ENCODE measurements at regions not wholly inside any gene's neighbourhood (a gene's known extent, or its start where the extent isn't known, plus 50 kb on each side); places are given as distances from the start of the nearest gene placed in this dataset.
A peak's percentile ranks its signal among the peaks of the same experiment; 100 is the strongest.

- TF ChIP-seq POLR2A (IDR thresholded peaks at IDR 0.05): no peak
- TF ChIP-seq CTCF (IDR thresholded peaks at IDR 0.05): no peak
- Histone ChIP-seq H3K9me3 (peaks cover 0 to 9% (median 0%) of the 10 kb centered on the region in 3 donors), H3K36me3 (no peaks in the 10 kb centered on the region), H3K4me1 (no peaks in the 10 kb centered on the region), H3K27ac (no peak overlapping the region), H3K27me3 (peaks cover 0 to 7% (median 0%) of the 10 kb centered on the region in 4 donors), H3K4me3 (no peak overlapping the region)
- no peak for DNase-seq
- intact Hi-C loops (cut with DNase I): no loop called here
- WGBS, 2 donors: 56 to 57% methylated on average over 4 of the region's 4 CpGs
These were observed 246.1 kb downstream of the MSX2 start for GRCh38 chr5:174970502-174970901.

- WGBS, 2 donors: 56 to 67% methylated on average over 6 of the region's 6 CpGs
- no peak for DNase-seq
- no peaks in the 10 kb centered on the region for H3K4me1 ChIP-seq
- no peak overlapping the region for H3K27ac ChIP-seq
- H3K4me3 ChIP-seq: no peak overlapping the region
- no peak for TF ChIP-seq CTCF (IDR thresholded peaks at IDR 0.05)
- no peak for TF ChIP-seq POLR2A (IDR thresholded peaks at IDR 0.05)
- H3K9me3 ChIP-seq: no peaks in the 10 kb centered on the region
- no peaks in the 10 kb centered on the region for H3K36me3 ChIP-seq
- intact Hi-C loops (cut with DNase I): loop anchor here (5.0 kb wide), 1 partner anchor 488 kb away; the partner anchor contains the start of gene DRD1
- H3K27me3 ChIP-seq: peaks cover 0 to 4% (median 0%) of the 10 kb centered on the region in 4 donors
These were observed 229.5 kb downstream of the MSX2 start for GRCh38 chr5:174953871-174954270.

- WGBS, 2 donors: 24 to 31% methylated on average over 4 to 5 of the region's 5 CpGs
- no peak overlapping the region for H3K4me3 ChIP-seq
- no peaks in the 10 kb centered on the region for H3K9me3 ChIP-seq
- TF ChIP-seq POLR2A (IDR thresholded peaks at IDR 0.05) (no peak), CTCF (IDR thresholded peaks at IDR 0.05) (peak; percentile 64 to 84 (median 80))
- intact Hi-C loops (cut with DNase I): loop anchor here (5.0 kb wide), 1 partner anchor 491 kb away; the partner anchor contains the start of gene DRD1
- no peak overlapping the region for H3K27ac ChIP-seq
- H3K27me3 ChIP-seq: peaks cover 0 to 17% (median 0%) of the 10 kb centered on the region in 4 donors
- no peak for DNase-seq
- H3K36me3 ChIP-seq: no peaks in the 10 kb centered on the region
- H3K4me1 ChIP-seq: no peaks in the 10 kb centered on the region
These were observed 226.9 kb downstream of the MSX2 start for GRCh38 chr5:174951151-174951780.

- 22 to 36% methylated on average over 1 of the region's 1 CpG for WGBS, 2 donors
- no peak overlapping the region for H3K4me3 ChIP-seq
- intact Hi-C loops (cut with DNase I): no loop called here
- H3K4me1 ChIP-seq: no peaks in the 10 kb centered on the region
- no peaks in the 10 kb centered on the region for H3K9me3 ChIP-seq
- peaks cover 0 to 28% (median 0%) of the 10 kb centered on the region in 4 donors for H3K27me3 ChIP-seq
- no peak for TF ChIP-seq POLR2A (IDR thresholded peaks at IDR 0.05)
- no peak for TF ChIP-seq CTCF (IDR thresholded peaks at IDR 0.05)
- no peak for DNase-seq
- H3K36me3 ChIP-seq: no peaks in the 10 kb centered on the region
- H3K27ac ChIP-seq: no peak overlapping the region
These were observed 223.2 kb downstream of the MSX2 start for GRCh38 chr5:174947548-174947947.

- Histone ChIP-seq H3K27me3 (peaks cover 0 to 27% (median 0%) of the 10 kb centered on the region in 4 donors), H3K4me3 (no peak overlapping the region), H3K9me3 (no peaks in the 10 kb centered on the region), H3K4me1 (no peaks in the 10 kb centered on the region), H3K36me3 (no peaks in the 10 kb centered on the region), H3K27ac (no peak overlapping the region)
- intact Hi-C loops (cut with DNase I): no loop called here
- no peak for DNase-seq
- no peak for TF ChIP-seq POLR2A (IDR thresholded peaks at IDR 0.05)
- TF ChIP-seq CTCF (IDR thresholded peaks at IDR 0.05): no peak
- WGBS, 2 donors: 34 to 37% methylated on average over 3 to 6 of the region's 7 CpGs
These were observed 221.5 kb downstream of the MSX2 start for GRCh38 chr5:174945853-174946252.

All from esophagus squamous epithelium (tissue), 5 donors.